ENCODE measurements at regions not wholly inside any gene's neighbourhood (a gene's known extent, or its start where the extent isn't known, plus 50 kb on each side); places are given as distances from the start of the nearest gene placed in this dataset.

DNA sequence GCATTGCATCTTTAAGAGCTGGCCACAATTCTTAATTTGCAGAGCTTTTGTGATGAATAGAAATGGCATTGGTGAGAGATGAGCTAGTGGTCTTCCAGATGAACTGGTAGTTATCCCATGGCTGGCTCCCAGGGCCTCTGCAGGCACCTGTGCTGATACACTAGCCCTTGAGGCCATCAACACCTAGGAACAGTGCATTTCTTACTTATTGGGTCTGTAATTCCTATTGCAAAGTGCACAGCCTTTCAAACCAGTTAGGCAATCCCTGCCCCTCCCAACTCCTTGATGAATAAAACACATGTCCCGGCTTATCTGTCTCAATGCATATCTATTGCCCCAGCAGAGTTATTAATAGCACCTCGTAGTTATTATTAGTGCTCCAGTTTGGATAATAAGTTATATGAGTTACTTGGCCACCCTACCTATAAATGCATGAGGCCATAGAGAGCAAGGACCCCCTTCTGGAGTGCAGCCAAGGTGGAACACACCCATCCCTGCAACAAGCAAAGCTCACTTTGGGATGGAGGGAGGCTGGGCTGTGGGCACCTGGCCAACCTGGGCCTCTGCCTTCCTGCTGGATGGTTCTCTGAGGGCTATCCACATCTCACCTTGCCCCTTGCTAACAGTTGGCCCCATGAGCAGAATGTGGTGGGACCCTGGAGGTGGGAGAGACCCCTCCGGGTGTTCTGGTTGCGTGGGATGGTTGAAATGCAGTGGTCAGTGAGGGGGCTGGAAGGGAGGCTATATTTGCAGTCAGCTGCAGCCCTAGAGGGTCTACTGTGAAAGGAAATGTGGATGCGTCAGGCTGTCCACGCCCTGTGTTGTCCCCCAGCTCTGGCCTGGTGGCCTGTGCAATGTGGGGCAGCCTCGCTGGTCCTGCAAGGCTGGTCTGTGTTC is 455.9 kb upstream of the HS6ST1 start:
- no peak for DNase-seq (ENCODE audit: low spot score)
- Histone ChIP-seq H3K27me3 (replicated peaks; ENCODE audit: insufficient read depth) (no peaks in the 10 kb centered on the region), H3K4me1 (replicated peaks) (no peaks in the 10 kb centered on the region), H3K4me3 (no peak overlapping the region), H3K36me3 (no peaks in the 10 kb centered on the region), H3K27ac (no peak overlapping the region), H3K9me3 (no peaks in the 10 kb centered on the region)
- 79% methylated on average over 7 of the region's 7 CpGs for WGBS
- intact Hi-C loops (cut with DNase I) = no loop called here
- TF ChIP-seq, protein P1, sequence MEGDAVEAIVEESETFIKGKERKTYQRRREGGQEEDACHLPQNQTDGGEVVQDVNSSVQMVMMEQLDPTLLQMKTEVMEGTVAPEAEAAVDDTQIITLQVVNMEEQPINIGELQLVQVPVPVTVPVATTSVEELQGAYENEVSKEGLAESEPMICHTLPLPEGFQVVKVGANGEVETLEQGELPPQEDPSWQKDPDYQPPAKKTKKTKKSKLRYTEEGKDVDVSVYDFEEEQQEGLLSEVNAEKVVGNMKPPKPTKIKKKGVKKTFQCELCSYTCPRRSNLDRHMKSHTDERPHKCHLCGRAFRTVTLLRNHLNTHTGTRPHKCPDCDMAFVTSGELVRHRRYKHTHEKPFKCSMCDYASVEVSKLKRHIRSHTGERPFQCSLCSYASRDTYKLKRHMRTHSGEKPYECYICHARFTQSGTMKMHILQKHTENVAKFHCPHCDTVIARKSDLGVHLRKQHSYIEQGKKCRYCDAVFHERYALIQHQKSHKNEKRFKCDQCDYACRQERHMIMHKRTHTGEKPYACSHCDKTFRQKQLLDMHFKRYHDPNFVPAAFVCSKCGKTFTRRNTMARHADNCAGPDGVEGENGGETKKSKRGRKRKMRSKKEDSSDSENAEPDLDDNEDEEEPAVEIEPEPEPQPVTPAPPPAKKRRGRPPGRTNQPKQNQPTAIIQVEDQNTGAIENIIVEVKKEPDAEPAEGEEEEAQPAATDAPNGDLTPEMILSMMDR (IDR thresholded peaks at IDR 0.05) = no peak
- no peak for TF ChIP-seq POLR2AphosphoS5 (IDR thresholded peaks at IDR 0.05)
- no peak for TF ChIP-seq POLR2A (IDR thresholded peaks at IDR 0.05)

DNA sequence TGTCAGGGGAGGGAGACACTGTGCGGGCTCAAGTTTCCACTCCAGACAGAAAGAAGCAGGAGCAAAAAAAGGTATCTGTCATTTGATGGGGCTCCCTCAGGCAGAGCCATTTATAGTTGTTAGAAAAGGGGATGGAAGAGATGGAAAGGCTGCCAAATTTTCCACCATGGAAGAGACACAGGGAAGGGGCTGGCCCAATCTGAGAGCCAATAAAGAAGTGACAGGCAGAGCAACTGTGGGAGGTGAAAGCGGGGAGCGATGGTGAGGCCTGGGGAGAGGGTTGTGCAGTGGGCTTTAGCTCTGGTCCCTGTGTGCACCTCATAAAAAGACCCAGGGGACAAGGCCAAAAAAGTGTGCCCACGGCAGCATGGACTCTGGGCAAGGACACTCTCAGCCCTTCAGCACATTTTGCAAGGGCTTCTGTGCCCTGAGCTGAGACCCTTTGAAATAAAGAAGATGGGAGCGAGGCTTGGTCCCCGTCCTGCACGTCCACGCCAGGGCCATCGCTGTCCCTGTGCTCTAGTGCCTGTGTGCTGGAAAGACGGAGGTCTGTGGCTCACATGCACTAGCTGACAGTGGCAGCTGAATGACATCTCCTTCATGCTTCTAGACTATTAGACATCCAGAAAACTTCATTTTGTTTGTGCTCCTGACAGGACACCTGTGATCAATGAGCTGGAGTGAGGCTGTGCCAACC is 456.7 kb upstream of the HS6ST1 start:
- Histone ChIP-seq H3K4me3 (no peak overlapping the region), H3K9me3 (no peaks in the 10 kb centered on the region), H3K27me3 (replicated peaks; ENCODE audit: insufficient read depth) (no peaks in the 10 kb centered on the region), H3K4me1 (replicated peaks) (no peaks in the 10 kb centered on the region), H3K27ac (no peak overlapping the region), H3K36me3 (no peaks in the 10 kb centered on the region)
- WGBS = 90% methylated on average over 10 of the region's 10 CpGs
- TF ChIP-seq, protein P1 (IDR thresholded peaks at IDR 0.05) = no peak
- TF ChIP-seq POLR2AphosphoS5 (IDR thresholded peaks at IDR 0.05) = no peak
- TF ChIP-seq POLR2A (IDR thresholded peaks at IDR 0.05) = no peak
- DNase-seq (ENCODE audit: low spot score) = no peak
- intact Hi-C loops (cut with DNase I) = no loop called here

DNA sequence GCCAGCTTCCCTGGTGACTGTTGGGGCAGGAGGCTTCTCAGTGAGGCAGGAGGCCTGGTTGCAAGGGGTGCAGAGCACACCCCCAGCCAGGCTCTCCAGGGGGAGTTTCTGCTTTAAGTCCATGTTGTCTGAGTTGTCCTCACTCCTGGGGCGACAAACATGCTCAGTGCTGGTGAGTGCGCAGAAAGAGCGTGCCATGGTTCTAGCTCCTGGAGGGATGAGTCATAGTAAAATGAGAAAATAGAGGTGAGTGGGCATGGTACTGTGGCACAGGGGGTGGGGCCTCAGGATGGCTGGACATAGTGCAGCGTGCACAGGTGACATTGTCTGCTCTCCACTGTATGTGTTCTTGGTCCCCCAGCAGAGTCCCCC is 457.2 kb upstream of the HS6ST1 start:
- Histone ChIP-seq H3K4me1 (replicated peaks) (no peaks in the 10 kb centered on the region), H3K36me3 (no peaks in the 10 kb centered on the region), H3K9me3 (no peaks in the 10 kb centered on the region), H3K4me3 (no peak overlapping the region), H3K27me3 (replicated peaks; ENCODE audit: insufficient read depth) (no peaks in the 10 kb centered on the region), H3K27ac (no peak overlapping the region)
- intact Hi-C loops (cut with DNase I) = no loop called here
- DNase-seq (ENCODE audit: low spot score) = no peak
- TF ChIP-seq POLR2AphosphoS5 (IDR thresholded peaks at IDR 0.05) (no peak), POLR2A (IDR thresholded peaks at IDR 0.05) (no peak)
- TF ChIP-seq, protein P1 (IDR thresholded peaks at IDR 0.05) = no peak
- 94% methylated on average over 4 of the region's 4 CpGs for WGBS

DNA sequence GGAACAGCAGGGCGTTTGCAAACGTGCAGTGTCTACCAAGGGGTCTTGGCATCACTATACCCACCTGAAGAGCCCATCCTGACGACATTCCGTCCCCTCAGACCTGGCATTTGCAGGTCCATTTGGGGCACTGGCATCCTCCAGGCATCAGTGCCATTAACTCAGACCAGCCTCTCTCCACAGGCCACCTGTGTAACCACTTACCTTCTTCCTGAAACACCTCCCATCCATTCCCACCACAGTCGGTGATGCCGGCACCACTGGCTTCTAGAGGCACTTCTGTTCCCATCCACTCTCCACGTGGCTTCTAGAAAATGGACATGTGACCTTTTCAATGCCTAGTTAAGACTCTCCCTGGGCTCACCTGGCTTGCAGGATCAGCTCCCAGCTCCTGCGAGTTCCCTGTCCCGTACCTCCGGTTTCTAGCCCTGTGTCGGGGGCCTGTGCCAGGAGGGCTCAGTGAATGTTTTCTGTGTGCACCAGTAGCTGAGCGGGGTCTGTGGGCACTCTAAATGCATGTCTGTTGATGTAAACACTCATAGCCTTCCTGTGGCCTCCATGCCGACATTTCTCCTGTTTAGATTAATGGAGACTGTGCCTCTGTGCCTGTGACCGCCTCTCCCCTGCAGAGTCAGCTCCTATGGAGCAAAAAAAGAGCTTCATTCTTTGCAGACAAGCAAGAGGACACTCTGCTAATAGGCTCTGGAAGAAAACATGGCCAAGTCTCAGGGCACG is 458.0 kb upstream of the HS6ST1 start:
- no peaks in the 10 kb centered on the region for H3K9me3 ChIP-seq
- H3K4me3 ChIP-seq = no peak overlapping the region
- H3K27ac ChIP-seq = no peak overlapping the region
- H3K4me1 ChIP-seq (replicated peaks) = no peaks in the 10 kb centered on the region
- TF ChIP-seq POLR2A (IDR thresholded peaks at IDR 0.05) = no peak
- TF ChIP-seq, protein P1 (IDR thresholded peaks at IDR 0.05) = no peak
- TF ChIP-seq POLR2AphosphoS5 (IDR thresholded peaks at IDR 0.05) = no peak
- no peaks in the 10 kb centered on the region for H3K36me3 ChIP-seq
- intact Hi-C loops (cut with DNase I) = no loop called here
- H3K27me3 ChIP-seq (replicated peaks; ENCODE audit: insufficient read depth) = no peaks in the 10 kb centered on the region
- 93% methylated on average over 15 of the region's 15 CpGs for WGBS
- no peak for DNase-seq (ENCODE audit: low spot score)

All from prostate gland (tissue), 2 donors.